ENCODE measurements at regions not wholly inside any gene's neighbourhood (a gene's known extent, or its start where the extent isn't known, plus 50 kb on each side); places are given as distances from the start of the nearest gene placed in this dataset.

GRCh38 chr2:164014068-164014731 lies 278.4 kb upstream of the FIGN start:
- TF ChIP-seq EZH2 (IDR thresholded peaks at IDR 0.05; ENCODE audit: insufficient read depth, poor library complexity, severe bottlenecking) (no peak), EZH2phosphoT487 (IDR thresholded peaks at IDR 0.05; ENCODE audit: insufficient read depth, low read depth) (no peak)
